ENCODE measurements at regions not wholly inside any gene's neighbourhood (a gene's known extent, or its start where the extent isn't known, plus 50 kb on each side); places are given as distances from the start of the nearest gene placed in this dataset.

GRCh38 chr6:68502946-68503345 lies 132.1 kb upstream of the ADGRB3 start:
- no peak for TF ChIP-seq CTCF (IDR thresholded peaks at IDR 0.05; ENCODE audit: low read depth, low read length)
- TF ChIP-seq EZH2phosphoT487 (IDR thresholded peaks at IDR 0.05; ENCODE audit: low read depth): no peak
